WI38 (cell line): ENCODE measurements at regions not wholly inside any gene's neighbourhood (a gene's known extent, or its start where the extent isn't known, plus 50 kb on each side); places are given as distances from the start of the nearest gene placed in this dataset.

ENCODE experiments used
- H3K4me3 ChIP-seq: 2 replicates; pipeline ENCODE4 v1.5.1; 2011; ENCODE audit warnings: low read depth, mild to moderate bottlenecking, control low read depth, low read length
- CTCF ChIP-seq: IDR thresholded peaks from 2 replicates; pipeline ENCODE4 v1.5.1; 2012; ENCODE audit warnings: low read depth, mild to moderate bottlenecking, control low read depth, low read length

- no peak overlapping the region for H3K4me3 ChIP-seq
- TF ChIP-seq CTCF = no peak
Measured at GRCh38 chr10:118953598-118954393, 75.7 kb upstream of the NANOS1 start.

GRCh38 chr10:118955531-118955930 is 74.0 kb upstream of the NANOS1 start:
- no peak overlapping the region for H3K4me3 ChIP-seq
- TF ChIP-seq CTCF = no peak

- no peak overlapping the region for H3K4me3 ChIP-seq
- TF ChIP-seq CTCF = no peak
Measured at GRCh38 chr10:118955951-118956801, 73.3 kb upstream of the NANOS1 start.

- TF ChIP-seq CTCF = no peak
- no peak overlapping the region for H3K4me3 ChIP-seq
Measured at GRCh38 chr10:118956802-118957442, 72.6 kb upstream of the NANOS1 start.

GRCh38 chr10:118957443-118957825 is 72.1 kb upstream of the NANOS1 start:
- no peak overlapping the region for H3K4me3 ChIP-seq
- TF ChIP-seq CTCF = no peak

- no peak overlapping the region for H3K4me3 ChIP-seq
- no peak for TF ChIP-seq CTCF
Measured at GRCh38 chr10:118957966-118958365, 71.5 kb upstream of the NANOS1 start.
